ENCODE measurements at regions not wholly inside any gene's neighbourhood (a gene's known extent, or its start where the extent isn't known, plus 50 kb on each side); places are given as distances from the start of the nearest gene placed in this dataset.

DNA sequence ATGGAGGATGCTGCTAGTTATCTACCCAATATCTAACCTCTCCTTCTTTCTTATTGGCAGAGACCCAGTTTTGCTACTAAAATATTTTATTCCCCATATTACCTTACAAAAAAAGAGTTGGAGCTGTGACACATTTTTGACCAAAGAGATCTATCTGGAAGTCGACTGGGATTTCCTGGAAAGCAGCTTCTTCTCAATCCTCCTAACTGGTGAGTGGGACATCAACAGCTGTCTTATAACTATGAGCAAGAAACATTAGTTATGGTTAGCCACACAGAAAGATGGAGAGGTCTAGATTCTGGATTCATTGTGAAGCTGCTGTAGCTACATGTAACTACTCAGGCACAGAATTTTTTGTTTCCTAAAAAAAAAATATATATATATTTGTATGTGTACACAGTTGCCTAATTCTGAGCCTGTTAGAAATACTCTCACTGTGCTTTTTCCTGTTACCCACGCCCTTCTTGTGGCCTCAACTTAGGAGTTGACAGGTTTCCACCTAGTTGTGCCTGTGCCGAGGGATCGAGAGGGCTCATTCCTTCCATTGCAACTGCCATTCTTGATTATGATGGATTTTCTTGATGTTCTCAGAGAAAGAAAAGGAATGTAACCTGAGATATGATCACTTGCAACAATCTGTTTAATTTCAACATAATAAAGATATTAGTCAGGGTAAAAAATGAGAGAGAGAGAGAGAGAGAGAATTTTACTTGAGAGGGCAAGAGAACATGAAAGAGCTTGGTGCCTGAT lies 142.0 kb downstream of the SLC17A6 start:
- Histone ChIP-seq H3K79me2 (ENCODE audit: control insufficient read depth, insufficient read depth, low read length) (no peaks in the 10 kb centered on the region), H3K9ac (ENCODE audit: control insufficient read depth, insufficient read depth, low read length) (no peak overlapping the region), H3K4me3 (no peak overlapping the region), H3K27me3 (replicated peaks in 1 of 2; ENCODE audit: control insufficient read depth in 2 of 2, insufficient read depth in 2 of 2, low read length in 1 of 2) (no peaks in the 10 kb centered on the region), H3K4me1 (ENCODE audit: control insufficient read depth, insufficient read depth, low read length) (no peaks in the 10 kb centered on the region), H3K36me3 (ENCODE audit: control insufficient read depth in 2 of 2, insufficient read depth in 2 of 2, low read length in 1 of 2) (no peaks in the 10 kb centered on the region), H3K4me2 (ENCODE audit: control insufficient read depth, insufficient read depth) (no peak overlapping the region), H2AFZ (ENCODE audit: control insufficient read depth, low read depth, low read length) (no peak overlapping the region), H3K27ac (ENCODE audit: control insufficient read depth, insufficient read depth) (no peak overlapping the region), H4K20me1 (ENCODE audit: control insufficient read depth, insufficient read depth) (no peaks in the 10 kb centered on the region), H3K9me3 (replicated peaks; ENCODE audit: control insufficient read depth, insufficient read depth, low read length) (no peaks in the 10 kb centered on the region)
- intact Hi-C loops (cut with micrococcal nuclease; ENCODE audit: unreplicated experiment) (no loop called here), in situ Hi-C loops (cut with MboI) (no loop called here)
- DNase-seq (ENCODE audit: low read depth, low spot score): no peak
- ChIA-PET SMC1A (ENCODE audit: uncharacterized antibody, unreplicated experiment) (interaction anchor here (0.7 kb wide), 1 partner anchor 10 kb away, joined by 3 read pairs; no protein-coding TSS in a partner anchor), RAD21 (ENCODE audit: unreplicated experiment) (interaction anchor here (0.9 kb wide), 1 partner anchor 73 kb away, joined by 3 read pairs; no protein-coding TSS in a partner anchor), POLR2A (no interaction called here), CTCF (interaction anchor here (0.5 kb wide), 1 partner anchor 196 kb away, joined by 3 read pairs; no protein-coding TSS in a partner anchor)
- ATAC-seq: no peak
- no peak for FAIRE-seq
- BruUV-seq (replicated peaks): no TSS peak
- TF ChIP-seq RAD21 (IDR thresholded peaks at IDR 0.05; ENCODE audit: insufficient read depth, low read depth, low read length): no peak
- TF ChIP-seq ELK1 (IDR thresholded peaks at IDR 0.05; ENCODE audit: low read depth, low read length): no peak
- TF ChIP-seq IRF5 (IDR thresholded peaks at IDR 0.05; ENCODE audit: borderline replicate concordance): no peak
- no peak for TF ChIP-seq IRF4 (IDR thresholded peaks at IDR 0.05; ENCODE audit: low read depth, low read length)
- no peak for TF ChIP-seq MYC (IDR thresholded peaks at IDR 0.05; ENCODE audit: insufficient read depth, insufficient read length, insufficient replicate concordance, low read length, severe bottlenecking)
- no peak for TF ChIP-seq WRNIP1 (IDR thresholded peaks at IDR 0.05; ENCODE audit: borderline replicate concordance, low read depth, low read length)
- no peak for TF ChIP-seq SMARCA5 (IDR thresholded peaks at IDR 0.05)
- TF ChIP-seq, protein P1, sequence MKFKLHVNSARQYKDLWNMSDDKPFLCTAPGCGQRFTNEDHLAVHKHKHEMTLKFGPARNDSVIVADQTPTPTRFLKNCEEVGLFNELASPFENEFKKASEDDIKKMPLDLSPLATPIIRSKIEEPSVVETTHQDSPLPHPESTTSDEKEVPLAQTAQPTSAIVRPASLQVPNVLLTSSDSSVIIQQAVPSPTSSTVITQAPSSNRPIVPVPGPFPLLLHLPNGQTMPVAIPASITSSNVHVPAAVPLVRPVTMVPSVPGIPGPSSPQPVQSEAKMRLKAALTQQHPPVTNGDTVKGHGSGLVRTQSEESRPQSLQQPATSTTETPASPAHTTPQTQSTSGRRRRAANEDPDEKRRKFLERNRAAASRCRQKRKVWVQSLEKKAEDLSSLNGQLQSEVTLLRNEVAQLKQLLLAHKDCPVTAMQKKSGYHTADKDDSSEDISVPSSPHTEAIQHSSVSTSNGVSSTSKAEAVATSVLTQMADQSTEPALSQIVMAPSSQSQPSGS (IDR thresholded peaks at IDR 0.05; ENCODE audit: low read length): no peak
- TF ChIP-seq YY1 (IDR thresholded peaks at IDR 0.05; ENCODE audit: low read depth, low read length): no peak
- TF ChIP-seq E2F4 (IDR thresholded peaks at IDR 0.05; ENCODE audit: low read depth, low read length): no peak
- TF ChIP-seq, protein P2, sequence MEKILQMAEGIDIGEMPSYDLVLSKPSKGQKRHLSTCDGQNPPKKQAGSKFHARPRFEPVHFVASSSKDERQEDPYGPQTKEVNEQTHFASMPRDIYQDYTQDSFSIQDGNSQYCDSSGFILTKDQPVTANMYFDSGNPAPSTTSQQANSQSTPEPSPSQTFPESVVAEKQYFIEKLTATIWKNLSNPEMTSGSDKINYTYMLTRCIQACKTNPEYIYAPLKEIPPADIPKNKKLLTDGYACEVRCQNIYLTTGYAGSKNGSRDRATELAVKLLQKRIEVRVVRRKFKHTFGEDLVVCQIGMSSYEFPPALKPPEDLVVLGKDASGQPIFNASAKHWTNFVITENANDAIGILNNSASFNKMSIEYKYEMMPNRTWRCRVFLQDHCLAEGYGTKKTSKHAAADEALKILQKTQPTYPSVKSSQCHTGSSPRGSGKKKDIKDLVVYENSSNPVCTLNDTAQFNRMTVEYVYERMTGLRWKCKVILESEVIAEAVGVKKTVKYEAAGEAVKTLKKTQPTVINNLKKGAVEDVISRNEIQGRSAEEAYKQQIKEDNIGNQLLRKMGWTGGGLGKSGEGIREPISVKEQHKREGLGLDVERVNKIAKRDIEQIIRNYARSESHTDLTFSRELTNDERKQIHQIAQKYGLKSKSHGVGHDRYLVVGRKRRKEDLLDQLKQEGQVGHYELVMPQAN (conservative IDR thresholded peaks at IDR 0.05): no peak
- WGBS (ENCODE audit: insufficient coverage, insufficient replicate concordance, low lambda C conversion rate, missing lambda C conversion rate): 43% methylated on average over 4 of the region's 4 CpGs
